Common myeloid progenitor, CD34-positive (primary cell): ENCODE measurements at regions not wholly inside any gene's neighbourhood (a gene's known extent, or its start where the extent isn't known, plus 50 kb on each side); places are given as distances from the start of the nearest gene placed in this dataset.
A peak's percentile ranks its signal among the peaks of the same experiment; 100 is the strongest.

Experiments
- CTCF ChIA-PET: fragments of 350-600 bp; sonication (Branson Sonifier 250); formaldehyde crosslinking; loops from one replicate; lab custom pipeline; 2021; ENCODE audit warnings: antibody characterized with exemption; lab: Charles Lee
- POLR2A ChIA-PET: fragments of 350-600 bp; sonication (Branson Sonifier 250); formaldehyde crosslinking; loops from one replicate; lab custom pipeline; 2021; ENCODE audit warnings: antibody characterized with exemption; lab: Charles Lee
- DNase-seq, 3 donors: peaks; one replicate each; pipeline versions ENCODE4 v3.0.0 to v3.0.0-alpha.2; 2013
- H3K27ac ChIP-seq, 2 experiments: 1 replicate in 1 of 2; 2 replicates in 1 of 2; pipeline ENCODE4 v1.7.0; 2013; ENCODE audit warnings: inconsistent platforms in 2 of 2, low read length in 2 of 2, mild to moderate bottlenecking in 2 of 2, low read depth in 1 of 2, moderate library complexity in 1 of 2; ENCODE audit not compliant: severe bottlenecking in 2 of 2, insufficient read depth in 1 of 2, poor library complexity in 1 of 2
- H3K27me3 ChIP-seq, 5 experiments: replicated peaks in 2 of 5; 1 replicate in 3 of 5; 2 replicates in 2 of 5; pipeline versions ENCODE4 v1.6.1 to v1.7.0; 2013; ENCODE audit warnings: low read length in 4 of 5, mild to moderate bottlenecking in 2 of 5, moderate library complexity in 2 of 5, inconsistent platforms in 1 of 5; ENCODE audit not compliant: insufficient read depth in 5 of 5, control insufficient read depth in 4 of 5
- H3K36me3 ChIP-seq, 4 experiments: 1 replicate in 2 of 4; 2 replicates in 2 of 4; pipeline versions ENCODE4 v1.6.1 to v1.7.0; 2013; ENCODE audit warnings: low read length in 3 of 4, control low read depth in 1 of 4, mild to moderate bottlenecking in 1 of 4; ENCODE audit not compliant: control insufficient read depth in 4 of 4, insufficient read depth in 4 of 4
- H3K4me1 ChIP-seq, 4 experiments: 1 replicate in 3 of 4; 2 replicates in 1 of 4; pipeline versions ENCODE4 v1.6.1 to v1.7.1; 2013; ENCODE audit warnings: low read length in 3 of 4, mild to moderate bottlenecking in 3 of 4, control low read depth in 1 of 4, inconsistent platforms in 1 of 4, moderate library complexity in 1 of 4; ENCODE audit not compliant: control insufficient read depth in 4 of 4, insufficient read depth in 4 of 4; ENCODE audit errors: control extremely low read depth in 1 of 4
- H3K4me3 ChIP-seq, 7 experiments: 1 replicate in 4 of 7; 2 replicates in 3 of 7; pipeline versions ENCODE4 v1.5.1 to v1.7.0; 2013; ENCODE audit warnings: mild to moderate bottlenecking in 7 of 7, low read length in 6 of 7, moderate library complexity in 6 of 7, inconsistent platforms in 2 of 7, low read depth in 2 of 7, control low read depth in 1 of 7; ENCODE audit not compliant: insufficient read depth in 4 of 7, control insufficient read depth in 1 of 7; ENCODE audit errors: extremely low read depth in 1 of 7
- H3K9me3 ChIP-seq, 5 experiments: 1 replicate in 4 of 5; 2 replicates in 1 of 5; pipeline versions ENCODE4 v1.6.1 to v1.7.1; 2013; ENCODE audit warnings: low read length in 4 of 5, mild to moderate bottlenecking in 2 of 5, inconsistent platforms in 1 of 5, low read depth in 1 of 5, moderate library complexity in 1 of 5; ENCODE audit not compliant: control insufficient read depth in 4 of 5, insufficient read depth in 2 of 5; ENCODE audit errors: control extremely low read depth in 1 of 5
- WGBS: methylation state at CpG from one replicate; pipeline ENCODE4 v1.1.5; 2013; ENCODE audit not compliant: insufficient coverage; 5-methylcytosine and 5-hydroxymethylcytosine counted together

DNA sequence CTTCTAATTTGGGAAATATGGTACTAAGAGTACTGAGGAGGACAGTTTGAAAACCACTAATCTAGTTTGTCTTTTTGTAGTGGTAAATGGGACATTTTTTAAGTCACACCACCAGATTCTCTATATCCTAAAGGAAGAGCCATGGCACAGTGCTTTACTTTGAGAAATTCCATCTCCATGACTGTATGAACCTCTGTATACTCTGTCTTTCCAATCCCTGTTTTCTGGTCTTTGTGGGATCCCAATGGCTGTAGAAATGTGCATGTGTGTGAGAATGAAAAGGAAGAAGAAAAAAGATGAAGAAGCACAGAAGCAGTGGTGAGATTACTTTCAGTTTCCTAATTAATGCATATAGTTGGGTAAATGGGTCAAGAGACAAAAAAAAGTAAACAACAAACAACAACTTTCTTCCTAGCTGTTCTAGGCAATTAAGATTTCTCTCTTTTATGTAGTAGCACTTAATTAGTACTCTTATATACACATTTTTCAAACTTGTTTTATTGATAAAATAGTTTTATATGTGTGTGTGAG is 141.2 kb upstream of the HCRTR2 start:
- ChIA-PET CTCF (no interaction called here), POLR2A (no interaction called here)
- H3K27ac ChIP-seq: no peak overlapping the region
- H3K27me3 ChIP-seq: no peaks in the 10 kb centered on the region
- DNase-seq: peak in 2 of 3 donors; percentile 11 to 27
- peaks cover 0 to 6% (median 0%) of the 10 kb centered on the region in 5 experiments for H3K9me3 ChIP-seq
- no peaks in the 10 kb centered on the region for H3K36me3 ChIP-seq
- peaks cover 4 to 17% (median 10%) of the 10 kb centered on the region in 4 experiments for H3K4me1 ChIP-seq
- no peak overlapping the region for H3K4me3 ChIP-seq

DNA sequence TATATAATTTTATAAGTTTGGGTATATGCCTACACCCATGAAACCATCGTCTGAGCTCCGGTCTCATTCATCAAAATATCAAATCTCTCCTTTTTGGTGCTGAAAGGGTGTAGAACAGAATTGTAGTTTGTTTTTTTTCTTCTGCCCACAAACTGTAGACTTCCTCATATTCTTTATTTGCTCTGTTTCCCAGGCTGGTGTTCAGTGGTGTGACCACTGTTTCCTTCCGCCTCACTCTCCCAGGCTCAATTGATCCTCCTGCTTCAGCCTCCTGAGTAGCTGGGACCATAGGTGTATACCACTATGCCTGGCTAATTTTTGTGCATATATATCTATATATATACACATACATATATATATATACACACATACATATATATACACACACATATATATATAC is 139.6 kb upstream of the HCRTR2 start:
- Histone ChIP-seq H3K4me3 (no peak overlapping the region), H3K9me3 (peaks cover 0 to 6% (median 0%) of the 10 kb centered on the region in 5 experiments), H3K4me1 (peaks cover 4 to 19% (median 10%) of the 10 kb centered on the region in 4 experiments), H3K36me3 (no peaks in the 10 kb centered on the region), H3K27me3 (no peaks in the 10 kb centered on the region), H3K27ac (no peak overlapping the region)
- POLR2A ChIA-PET: no interaction called here
- WGBS: no CpG with 5 or more reads among the region's 3 CpGs
- CTCF ChIA-PET: no interaction called here
- DNase-seq: peak; percentile 54 to 87 (median 74)

DNA sequence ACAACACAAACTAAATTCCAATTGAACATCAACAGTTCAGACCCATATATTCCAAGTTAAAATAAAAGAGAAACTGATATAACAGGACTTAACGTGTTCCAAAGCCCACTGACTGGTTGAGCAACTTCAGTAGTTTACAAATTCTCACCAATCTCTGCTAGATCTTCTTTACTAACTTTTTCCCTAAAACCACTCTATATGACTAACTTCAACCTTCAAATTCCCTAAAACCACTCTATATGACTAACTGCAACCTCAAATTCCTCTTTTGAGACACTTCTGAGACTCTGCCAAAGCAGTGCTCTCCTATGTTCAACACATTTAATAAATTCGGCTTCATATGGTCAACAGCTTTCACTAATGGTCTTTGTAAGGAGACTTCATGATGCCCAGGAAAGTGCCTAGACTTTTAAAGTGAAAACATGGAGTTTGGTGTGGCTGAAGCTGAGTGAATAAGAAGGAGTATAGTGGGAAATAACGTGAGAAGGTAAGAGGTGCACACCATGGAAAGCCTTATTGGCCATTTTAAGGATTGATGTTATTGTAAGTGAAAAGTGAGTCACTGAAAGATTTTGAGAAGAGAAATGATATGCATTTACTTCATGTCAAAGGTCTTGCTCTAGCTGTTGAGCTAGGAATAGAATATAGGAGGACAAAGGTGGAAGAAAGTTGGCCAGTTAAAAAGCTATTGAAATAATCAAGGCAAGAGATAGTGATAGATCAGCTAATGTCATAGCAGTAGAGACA is 134.0 kb upstream of the HCRTR2 start:
- Histone ChIP-seq H3K36me3 (no peaks in the 10 kb centered on the region), H3K4me3 (no peak overlapping the region), H3K4me1 (peaks cover 0 to 6% (median 3%) of the 10 kb centered on the region in 4 experiments), H3K27ac (no peak overlapping the region), H3K27me3 (no peaks in the 10 kb centered on the region), H3K9me3 (peaks cover 0 to 1% (median 0%) of the 10 kb centered on the region in 5 experiments)
- WGBS: 96% methylated on average over 3 of the region's 3 CpGs
- CTCF ChIA-PET: no interaction called here
- POLR2A ChIA-PET: no interaction called here
- DNase-seq: no peak

DNA sequence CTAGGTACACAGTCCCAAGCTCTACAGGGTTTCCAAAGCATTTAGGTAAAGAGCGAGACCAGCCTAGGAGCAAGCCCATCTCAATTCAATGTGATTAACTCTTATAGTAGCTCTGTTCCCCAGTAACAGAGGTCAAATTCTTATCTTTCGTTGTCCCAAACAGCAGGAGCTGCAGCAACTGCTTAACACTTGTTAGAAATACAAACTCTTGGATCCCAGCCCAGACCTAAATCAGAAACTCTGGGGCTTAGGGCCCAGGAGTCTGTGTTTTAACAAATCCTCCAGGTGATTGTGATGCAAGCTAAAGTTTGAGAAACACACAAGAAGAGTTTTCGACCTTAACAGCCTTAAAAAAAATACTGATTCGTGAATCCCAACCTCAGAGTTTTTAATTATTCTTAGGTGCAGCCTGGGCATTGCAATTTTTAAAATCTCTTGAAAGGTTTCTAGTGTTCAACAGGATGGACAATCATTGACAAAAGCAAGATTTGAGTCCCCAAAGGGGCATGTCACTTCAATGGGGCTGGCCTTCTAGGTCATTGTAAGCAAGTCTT is 127.4 kb upstream of the HCRTR2 start:
- H3K4me3 ChIP-seq: no peak overlapping the region
- H3K27ac ChIP-seq: no peak overlapping the region
- H3K27me3 ChIP-seq: no peaks in the 10 kb centered on the region
- no peaks in the 10 kb centered on the region for H3K9me3 ChIP-seq
- DNase-seq: peak in 2 of 3 donors; percentile 14 to 39
- ChIA-PET POLR2A (no interaction called here), CTCF (no interaction called here)
- H3K36me3 ChIP-seq: no peaks in the 10 kb centered on the region
- peaks cover 9 to 25% (median 15%) of the 10 kb centered on the region in 4 experiments for H3K4me1 ChIP-seq
- 71% methylated on average over 4 of the region's 4 CpGs for WGBS

DNA sequence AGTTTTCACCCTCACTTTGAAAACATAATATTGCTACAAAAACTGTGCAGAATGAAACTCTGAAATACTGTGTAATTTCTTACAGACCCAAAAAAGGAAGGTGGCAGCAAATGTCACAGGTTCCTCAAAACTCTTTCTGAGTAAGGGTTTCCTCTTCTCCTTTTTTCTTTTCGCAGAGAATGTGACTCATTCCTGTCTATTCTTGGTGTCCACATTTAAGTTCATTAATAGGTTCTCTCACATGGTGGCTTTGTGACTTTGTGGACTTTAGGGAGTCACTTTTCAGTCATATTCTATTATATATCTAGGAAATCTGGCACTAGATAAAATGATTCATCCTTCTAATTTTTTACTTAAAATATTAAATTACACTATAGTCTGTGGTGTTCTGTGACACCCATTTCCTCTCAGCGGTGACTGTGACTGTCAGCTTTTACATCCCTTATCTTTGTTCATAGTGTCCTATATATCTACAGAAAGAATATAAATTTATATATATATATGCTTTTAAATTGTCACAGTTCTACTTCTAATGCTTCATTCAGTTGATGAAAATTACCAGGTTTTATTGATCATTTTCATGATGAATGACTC is 126.8 kb upstream of the HCRTR2 start:
- Histone ChIP-seq H3K9me3 (no peaks in the 10 kb centered on the region), H3K36me3 (no peaks in the 10 kb centered on the region), H3K4me3 (peak overlapping the region in 2 of 7 experiments; percentile 4 to 17), H3K27me3 (no peaks in the 10 kb centered on the region), H3K27ac (no peak overlapping the region), H3K4me1 (peaks cover 9 to 25% (median 15%) of the 10 kb centered on the region in 4 experiments)
- ChIA-PET POLR2A (no interaction called here), CTCF (no interaction called here)
- no CpG with 5 or more reads among the region's 2 CpGs for WGBS
- DNase-seq: peak; percentile 59 to 92 (median 79)

DNA sequence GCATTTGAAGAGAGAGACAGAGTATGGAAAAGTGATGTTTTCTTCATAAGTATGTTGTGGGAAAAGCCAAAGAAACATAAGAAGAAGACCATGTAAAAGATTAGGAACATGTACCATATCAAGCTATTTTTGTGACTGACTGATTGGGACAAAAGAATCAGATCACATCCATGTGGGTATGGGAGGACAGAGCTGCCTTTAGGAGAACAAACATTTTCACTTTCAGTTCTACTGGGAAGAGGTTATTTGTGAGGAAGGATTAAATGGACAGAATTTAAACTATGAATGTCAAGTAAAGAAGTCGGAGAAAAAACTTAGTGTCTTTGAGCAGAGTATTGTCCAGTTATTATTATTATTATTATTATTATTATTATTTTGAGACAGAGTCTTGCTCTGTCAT is 124.4 kb upstream of the HCRTR2 start:
- no CpG with 5 or more reads among the region's 1 CpG for WGBS
- no peak overlapping the region for H3K4me3 ChIP-seq
- H3K36me3 ChIP-seq: no peaks in the 10 kb centered on the region
- peaks cover 9 to 25% (median 15%) of the 10 kb centered on the region in 4 experiments for H3K4me1 ChIP-seq
- POLR2A ChIA-PET: no interaction called here
- CTCF ChIA-PET: no interaction called here
- H3K27ac ChIP-seq: no peak overlapping the region
- H3K27me3 ChIP-seq: no peaks in the 10 kb centered on the region
- H3K9me3 ChIP-seq: no peaks in the 10 kb centered on the region
- no peak for DNase-seq

DNA sequence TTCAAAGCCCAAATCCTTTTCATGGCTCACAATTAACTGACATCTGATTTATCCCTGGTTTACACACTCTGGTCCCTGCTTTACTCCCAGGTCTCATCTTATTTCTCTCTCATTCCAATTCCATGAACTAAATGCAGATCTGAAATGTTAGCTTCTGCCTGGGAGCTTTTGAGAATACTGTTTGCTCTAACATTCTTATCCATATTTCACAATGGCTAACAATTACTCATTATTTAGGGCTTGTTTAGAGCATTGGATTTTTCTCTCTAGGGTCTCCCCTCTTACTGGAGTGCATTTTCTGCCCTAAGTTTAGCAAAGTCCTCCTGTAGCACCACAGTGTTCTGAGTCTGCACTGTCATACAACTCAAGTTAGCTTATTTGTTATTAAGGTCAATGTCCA is 121.5 kb upstream of the HCRTR2 start:
- no peak overlapping the region for H3K27ac ChIP-seq
- CTCF ChIA-PET: no interaction called here
- H3K4me3 ChIP-seq: no peak overlapping the region
- POLR2A ChIA-PET: no interaction called here
- H3K9me3 ChIP-seq: no peaks in the 10 kb centered on the region
- no peaks in the 10 kb centered on the region for H3K36me3 ChIP-seq
- H3K4me1 ChIP-seq: peaks cover 4 to 10% (median 5%) of the 10 kb centered on the region in 4 experiments
- no peak for DNase-seq
- no peaks in the 10 kb centered on the region for H3K27me3 ChIP-seq
